B cell (primary cell): ENCODE measurements at regions not wholly inside any gene's neighbourhood (a gene's known extent, or its start where the extent isn't known, plus 50 kb on each side); places are given as distances from the start of the nearest gene placed in this dataset.

Experiments used
- ATAC-seq: fragments of 200-7000 bp; cut with Tn5 transposase; one replicate; pipeline ENCODE4 v1.10.0; 2021; ENCODE audit warnings: low read depth, mild to moderate bottlenecking, moderate number of reproducible peaks, moderate library complexity
- CTCF ChIA-PET: fragments of 350-600 bp; sonication (Branson Sonifier 250); formaldehyde crosslinking; loops from one replicate; lab custom pipeline; 2021; ENCODE audit warnings: antibody characterized with exemption, inconsistent platforms; lab: Charles Lee
- POLR2A ChIA-PET: fragments of 350-600 bp; sonication (Branson Sonifier 250); formaldehyde crosslinking; loops from one replicate; lab custom pipeline; 2021; ENCODE audit warnings: antibody characterized with exemption; lab: Charles Lee
- DNase-seq: peaks from one replicate; pipeline ENCODE4 v3.0.0; 2013
- H2AFZ ChIP-seq: 2 replicates; pipeline ENCODE4 v1.6.1; 2012; ENCODE audit warnings: mild to moderate bottlenecking, low read depth, low read length; ENCODE audit not compliant: insufficient read depth, poor library complexity, severe bottlenecking
- H3K27ac ChIP-seq, 2 donors: 1 replicate in 1 of 2; 2 replicates in 1 of 2; pipeline ENCODE4 v1.5.1; 2012 to 2013; ENCODE audit warnings: low read length in 2 of 2, mild to moderate bottlenecking in 2 of 2, moderate library complexity in 1 of 2
- H3K27me3 ChIP-seq, 4 experiments: fragments of 200-600 bp in 1 of 4; sonication (generic) in 1 of 4; replicated peaks in 1 of 4; 1 replicate in 2 of 4; 2 replicates in 2 of 4; pipeline versions ENCODE4 v1.6.1 to v1.7.0; 2013 to 2016; ENCODE audit warnings: low read length in 3 of 4, mild to moderate bottlenecking in 2 of 4, mixed read lengths in 1 of 4, moderate library complexity in 1 of 4; ENCODE audit not compliant: insufficient read depth in 4 of 4, control insufficient read depth in 3 of 4; ENCODE audit errors: control extremely low read depth in 1 of 4
- H3K36me3 ChIP-seq, 2 experiments: replicated peaks in 1 of 2; 1 replicate in 1 of 2; 2 replicates in 1 of 2; pipeline versions ENCODE4 v1.6.1 to v1.7.1; 2013; ENCODE audit warnings: low read length in 1 of 2; ENCODE audit not compliant: insufficient read depth in 2 of 2, control insufficient read depth in 1 of 2; ENCODE audit errors: control extremely low read depth in 1 of 2, extremely low read depth in 1 of 2
- H3K4me1 ChIP-seq, 2 donors: fragments of 200-600 bp in 1 of 2; sonication (generic) in 1 of 2; 1 replicate in 1 of 2; 2 replicates in 1 of 2; pipeline versions ENCODE4 v1.5.1 to v1.6.1; 2013 to 2017; ENCODE audit warnings: low read length in 2 of 2; ENCODE audit not compliant: control insufficient read depth in 2 of 2, insufficient read depth in 2 of 2
- H3K4me2 ChIP-seq: replicated peaks from 2 replicates; pipeline ENCODE3; 2012; ENCODE audit warnings: mild to moderate bottlenecking, low read depth, low read length; ENCODE audit not compliant: poor library complexity, severe bottlenecking
- H3K4me3 ChIP-seq, 5 experiments: fragments of 200-600 bp in 1 of 5; sonication (generic) in 1 of 5; 1 replicate in 3 of 5; 2 replicates in 2 of 5; pipeline versions ENCODE4 v1.5.1 to v1.7.0; 2011 to 2016; ENCODE audit warnings: low read length in 4 of 5, mild to moderate bottlenecking in 4 of 5, low read depth in 2 of 5, control low read depth in 1 of 5, moderate library complexity in 1 of 5; ENCODE audit not compliant: insufficient read depth in 1 of 5; ENCODE audit errors: control extremely low read depth in 1 of 5, extremely low read depth in 1 of 5
- H3K79me2 ChIP-seq: fragments of 200-600 bp; sonication (generic); one replicate; pipeline ENCODE4 v1.6.0; 2016; ENCODE audit warnings: low read length; ENCODE audit not compliant: control insufficient read depth, insufficient read depth
- H3K9ac ChIP-seq: fragments of 200-600 bp; sonication (generic); 2 replicates; pipeline ENCODE4 v1.6.1; 2017; ENCODE audit warnings: mild to moderate bottlenecking, low read length, moderate library complexity
- H3K9me3 ChIP-seq, 3 donors: one replicate each; pipeline versions ENCODE4 v1.6.1 to v1.7.1; 2013; ENCODE audit warnings: low read length in 2 of 3; ENCODE audit not compliant: control insufficient read depth in 2 of 3, insufficient read depth in 1 of 3; ENCODE audit errors: control extremely low read depth in 1 of 3
- H4K20me1 ChIP-seq: 2 replicates; pipeline ENCODE4 v1.6.0; 2012; ENCODE audit warnings: mild to moderate bottlenecking, low read length; ENCODE audit not compliant: insufficient read depth, control insufficient read depth, poor library complexity, severe bottlenecking
- H3K27ac Mint-ChIP-seq: one replicate; pipeline ENCODE4 v1.8.0; 2021; ENCODE audit warnings: mixed read lengths
- H3K27me3 Mint-ChIP-seq: one replicate; pipeline ENCODE4 v1.8.0; 2021; ENCODE audit warnings: mixed read lengths
- H3K4me1 Mint-ChIP-seq: one replicate; pipeline ENCODE4 v1.8.0; 2021; ENCODE audit warnings: mixed read lengths
- H3K4me3 Mint-ChIP-seq: one replicate; pipeline ENCODE4 v1.8.0; 2021; ENCODE audit warnings: mixed read lengths
- H3K9me3 Mint-ChIP-seq: one replicate; pipeline ENCODE4 v1.8.0; 2022; ENCODE audit warnings: mixed read lengths; ENCODE audit not compliant: insufficient read depth
- EZH2 ChIP-seq: IDR thresholded peaks from 2 replicates; pipeline ENCODE4 v1.6.1; 2012; ENCODE audit warnings: borderline replicate concordance, low read depth, mild to moderate bottlenecking, moderate library complexity, low read length; ENCODE audit not compliant: insufficient read depth, poor library complexity, severe bottlenecking
- WGBS: methylation state at CpG from one replicate; pipeline ENCODE4 v1.1.5; 2013; ENCODE audit warnings: missing lambda C conversion rate; ENCODE audit not compliant: insufficient coverage; 5-methylcytosine and 5-hydroxymethylcytosine counted together
- intact Hi-C: fragments of 100-400 bp; cut with micrococcal nuclease; formaldehyde crosslinking; loops from one replicate; pipeline ENCODE4 v1.10.0; 2022
- TF ChIP-seq, protein P1 (sequence below): fragments of 200-600 bp; IDR thresholded peaks from one replicate; pipeline ENCODE4 v1.8.0; 2022; ENCODE audit warnings: antibody characterized with exemption, mild to moderate bottlenecking

DNA sequence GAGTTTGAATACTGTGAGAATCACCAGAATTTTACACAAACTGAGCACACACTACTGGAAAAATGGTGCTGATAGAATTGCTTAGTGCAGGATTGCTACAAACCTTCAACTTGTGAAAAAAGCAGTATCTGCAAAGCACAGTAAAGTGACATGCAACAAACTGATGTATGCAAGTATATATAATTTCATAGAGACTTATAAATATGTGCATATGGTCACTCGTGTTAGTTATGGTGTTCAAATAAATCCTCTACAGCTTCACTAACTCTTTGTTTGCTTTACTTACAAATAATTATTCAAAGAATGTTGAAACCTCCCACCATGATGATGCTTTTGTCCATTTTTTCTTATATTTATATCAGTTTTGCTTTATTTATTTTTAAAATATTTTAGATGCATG lies 1130.9 kb upstream of the CELF2 start:
- ChIA-PET POLR2A (no interaction called here), CTCF (no interaction called here)
- TF ChIP-seq, protein P1, sequence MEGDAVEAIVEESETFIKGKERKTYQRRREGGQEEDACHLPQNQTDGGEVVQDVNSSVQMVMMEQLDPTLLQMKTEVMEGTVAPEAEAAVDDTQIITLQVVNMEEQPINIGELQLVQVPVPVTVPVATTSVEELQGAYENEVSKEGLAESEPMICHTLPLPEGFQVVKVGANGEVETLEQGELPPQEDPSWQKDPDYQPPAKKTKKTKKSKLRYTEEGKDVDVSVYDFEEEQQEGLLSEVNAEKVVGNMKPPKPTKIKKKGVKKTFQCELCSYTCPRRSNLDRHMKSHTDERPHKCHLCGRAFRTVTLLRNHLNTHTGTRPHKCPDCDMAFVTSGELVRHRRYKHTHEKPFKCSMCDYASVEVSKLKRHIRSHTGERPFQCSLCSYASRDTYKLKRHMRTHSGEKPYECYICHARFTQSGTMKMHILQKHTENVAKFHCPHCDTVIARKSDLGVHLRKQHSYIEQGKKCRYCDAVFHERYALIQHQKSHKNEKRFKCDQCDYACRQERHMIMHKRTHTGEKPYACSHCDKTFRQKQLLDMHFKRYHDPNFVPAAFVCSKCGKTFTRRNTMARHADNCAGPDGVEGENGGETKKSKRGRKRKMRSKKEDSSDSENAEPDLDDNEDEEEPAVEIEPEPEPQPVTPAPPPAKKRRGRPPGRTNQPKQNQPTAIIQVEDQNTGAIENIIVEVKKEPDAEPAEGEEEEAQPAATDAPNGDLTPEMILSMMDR = no peak
- no peak for TF ChIP-seq EZH2
- no peaks in the 10 kb centered on the region for H3K4me1 ChIP-seq
- no peaks in the 10 kb centered on the region for H3K4me1 Mint-ChIP-seq
- H3K9ac ChIP-seq = no peak overlapping the region
- H3K27me3 Mint-ChIP-seq = no peaks in the 10 kb centered on the region
- intact Hi-C loops = no loop called here
- H3K4me2 ChIP-seq = no peak overlapping the region
- H3K9me3 Mint-ChIP-seq = peaks cover 8% of the 10 kb centered on the region
- H3K79me2 ChIP-seq = no peaks in the 10 kb centered on the region
- H3K27ac ChIP-seq = no peak overlapping the region
- no peak for DNase-seq
- peaks cover 0 to 6% (median 0%) of the 10 kb centered on the region in 3 donors for H3K9me3 ChIP-seq
- H3K4me3 Mint-ChIP-seq = no peak overlapping the region
- no peaks in the 10 kb centered on the region for H3K36me3 ChIP-seq
- no peak overlapping the region for H3K27ac Mint-ChIP-seq
- H3K27me3 ChIP-seq = no peaks in the 10 kb centered on the region
- no peak overlapping the region for H2AFZ ChIP-seq
- H4K20me1 ChIP-seq = no peaks in the 10 kb centered on the region
- WGBS = no CpG with 5 or more reads among the region's 1 CpG
- no peak overlapping the region for H3K4me3 ChIP-seq
- ATAC-seq = no peak

DNA sequence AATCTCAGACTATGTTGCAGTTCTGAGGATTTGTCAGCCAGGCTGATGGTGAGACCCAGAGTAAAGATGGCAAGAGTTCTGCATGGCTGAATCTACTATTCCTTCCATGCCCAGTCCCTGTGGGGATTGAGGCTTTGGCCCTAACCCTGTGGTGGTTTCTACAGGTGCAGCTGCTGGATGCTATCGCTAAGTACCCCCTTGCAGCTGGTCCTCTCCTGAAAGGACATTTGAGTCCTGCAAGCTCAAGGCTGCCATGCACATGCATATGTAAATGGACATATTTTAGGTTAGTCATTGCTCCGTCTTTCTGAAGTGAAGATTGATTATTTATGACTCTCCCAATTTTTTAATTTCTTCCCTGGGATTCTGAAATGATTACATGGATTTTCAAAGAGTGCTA lies 1122.2 kb upstream of the CELF2 start:
- Histone ChIP-seq H3K36me3 (no peaks in the 10 kb centered on the region), H2AFZ (no peak overlapping the region), H3K4me3 (no peak overlapping the region), H3K27ac (no peak overlapping the region), H3K27me3 (no peaks in the 10 kb centered on the region), H3K4me2 (no peak overlapping the region), H3K9me3 (peaks cover 0 to 1% (median 0%) of the 10 kb centered on the region in 3 donors), H3K9ac (no peak overlapping the region), H3K4me1 (no peaks in the 10 kb centered on the region), H4K20me1 (no peaks in the 10 kb centered on the region), H3K79me2 (no peaks in the 10 kb centered on the region)
- Mint-ChIP-seq H3K4me1 (no peaks in the 10 kb centered on the region), H3K9me3 (peaks cover 2% of the 10 kb centered on the region), H3K27me3 (no peaks in the 10 kb centered on the region), H3K4me3 (no peak overlapping the region), H3K27ac (no peak overlapping the region)
- no peak for TF ChIP-seq EZH2
- TF ChIP-seq, protein P1 = no peak
- ChIA-PET POLR2A (no interaction called here), CTCF (no interaction called here)
- intact Hi-C loops = no loop called here
- DNase-seq = no peak
- ATAC-seq = no peak
- WGBS = 0% methylated on average over 1 of the region's 2 CpGs
